ENCODE measurements at regions not wholly inside any gene's neighbourhood (a gene's known extent, or its start where the extent isn't known, plus 50 kb on each side); places are given as distances from the start of the nearest gene placed in this dataset.

DNA sequence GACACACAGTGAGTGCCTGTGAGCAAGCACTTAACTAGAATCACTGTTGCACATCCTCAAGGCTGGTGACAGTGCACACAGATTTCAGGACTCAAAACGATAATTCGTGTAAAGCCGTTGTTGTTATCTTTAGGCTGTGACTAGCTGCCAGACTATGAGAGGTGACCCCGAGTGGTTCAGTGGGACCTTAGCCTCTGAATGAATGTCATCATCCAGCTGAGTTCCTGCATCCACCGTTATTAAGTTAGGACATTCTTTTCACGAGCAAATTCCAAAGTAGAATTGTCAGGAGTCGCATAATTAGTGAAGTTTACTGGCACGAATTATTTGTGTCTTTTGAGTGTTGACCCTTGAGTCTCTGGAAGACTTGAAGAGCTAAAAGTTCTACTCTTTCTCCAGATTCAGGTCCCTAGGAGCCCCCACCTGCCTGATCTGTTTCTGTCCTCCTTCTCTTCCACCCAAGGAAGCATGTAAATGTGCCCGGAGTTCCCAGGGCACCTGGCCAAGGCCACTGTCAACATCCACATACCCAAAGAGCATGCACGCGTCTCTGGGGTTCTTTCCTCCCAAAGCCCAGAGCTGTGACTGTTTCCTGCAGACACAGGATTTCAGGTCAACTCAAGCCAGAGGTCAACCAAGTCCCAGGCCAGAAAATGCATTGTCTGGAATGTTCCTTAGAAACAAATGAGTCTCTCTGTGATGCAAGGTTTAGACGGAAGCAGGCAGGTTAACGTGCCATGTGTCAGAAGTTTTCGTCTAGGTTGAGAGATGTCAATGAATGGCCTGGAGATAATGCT is 207.2 kb downstream of the TOMM20 start:
- no TSS peak for BruUV-seq (replicated peaks)
- no peaks in the 10 kb centered on the region for H3K36me3 ChIP-seq (ENCODE audit: control insufficient read depth, insufficient read depth, low read length)
- in situ Hi-C loops (cut with HindIII; ENCODE audit: low pct_unique_long_range_greater_than_20kb, low sequenced_read_pairs), result no loop called here
- ChIA-PET CTCF (no interaction called here), POLR2A (no interaction called here)
- peaks cover 31% of the 10 kb centered on the region for H3K4me1 ChIP-seq (ENCODE audit: control insufficient read depth, insufficient read depth, low read length)
- H3K9me3 ChIP-seq (ENCODE audit: control insufficient read depth, insufficient read depth, low read depth, low read length), result peaks cover 6% of the 10 kb centered on the region; the same call in 1 of the 2 replicates
- intact Hi-C loops (cut with micrococcal nuclease; ENCODE audit: unreplicated experiment), result no loop called here
- peak overlapping the region; percentile 81 for H3K27ac ChIP-seq (ENCODE audit: low read length)
- no peak for ATAC-seq
- no peaks in the 10 kb centered on the region for H3K27me3 ChIP-seq (ENCODE audit: control insufficient read depth, insufficient read depth, low read length)
- no peak for DNase-seq (ENCODE audit: low read depth, low spot score)
- TF ChIP-seq, protein P1, sequence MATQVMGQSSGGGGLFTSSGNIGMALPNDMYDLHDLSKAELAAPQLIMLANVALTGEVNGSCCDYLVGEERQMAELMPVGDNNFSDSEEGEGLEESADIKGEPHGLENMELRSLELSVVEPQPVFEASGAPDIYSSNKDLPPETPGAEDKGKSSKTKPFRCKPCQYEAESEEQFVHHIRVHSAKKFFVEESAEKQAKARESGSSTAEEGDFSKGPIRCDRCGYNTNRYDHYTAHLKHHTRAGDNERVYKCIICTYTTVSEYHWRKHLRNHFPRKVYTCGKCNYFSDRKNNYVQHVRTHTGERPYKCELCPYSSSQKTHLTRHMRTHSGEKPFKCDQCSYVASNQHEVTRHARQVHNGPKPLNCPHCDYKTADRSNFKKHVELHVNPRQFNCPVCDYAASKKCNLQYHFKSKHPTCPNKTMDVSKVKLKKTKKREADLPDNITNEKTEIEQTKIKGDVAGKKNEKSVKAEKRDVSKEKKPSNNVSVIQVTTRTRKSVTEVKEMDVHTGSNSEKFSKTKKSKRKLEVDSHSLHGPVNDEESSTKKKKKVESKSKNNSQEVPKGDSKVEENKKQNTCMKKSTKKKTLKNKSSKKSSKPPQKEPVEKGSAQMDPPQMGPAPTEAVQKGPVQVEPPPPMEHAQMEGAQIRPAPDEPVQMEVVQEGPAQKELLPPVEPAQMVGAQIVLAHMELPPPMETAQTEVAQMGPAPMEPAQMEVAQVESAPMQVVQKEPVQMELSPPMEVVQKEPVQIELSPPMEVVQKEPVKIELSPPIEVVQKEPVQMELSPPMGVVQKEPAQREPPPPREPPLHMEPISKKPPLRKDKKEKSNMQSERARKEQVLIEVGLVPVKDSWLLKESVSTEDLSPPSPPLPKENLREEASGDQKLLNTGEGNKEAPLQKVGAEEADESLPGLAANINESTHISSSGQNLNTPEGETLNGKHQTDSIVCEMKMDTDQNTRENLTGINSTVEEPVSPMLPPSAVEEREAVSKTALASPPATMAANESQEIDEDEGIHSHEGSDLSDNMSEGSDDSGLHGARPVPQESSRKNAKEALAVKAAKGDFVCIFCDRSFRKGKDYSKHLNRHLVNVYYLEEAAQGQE (IDR thresholded peaks at IDR 0.05; ENCODE audit: insufficient read depth in 1 of 2, low read depth in 2 of 2, low read length in 1 of 2), result no peak
- TF ChIP-seq POLR2AphosphoS5 (IDR thresholded peaks at IDR 0.05; ENCODE audit: low read depth, low read length) (no peak), TCF7L2 (IDR thresholded peaks at IDR 0.05; ENCODE audit: low read depth, low read length) (no peak), SIN3A (IDR thresholded peaks at IDR 0.05; ENCODE audit: borderline replicate concordance, insufficient read depth, low read depth, low read length) (no peak)
- TF ChIP-seq, protein P2, sequence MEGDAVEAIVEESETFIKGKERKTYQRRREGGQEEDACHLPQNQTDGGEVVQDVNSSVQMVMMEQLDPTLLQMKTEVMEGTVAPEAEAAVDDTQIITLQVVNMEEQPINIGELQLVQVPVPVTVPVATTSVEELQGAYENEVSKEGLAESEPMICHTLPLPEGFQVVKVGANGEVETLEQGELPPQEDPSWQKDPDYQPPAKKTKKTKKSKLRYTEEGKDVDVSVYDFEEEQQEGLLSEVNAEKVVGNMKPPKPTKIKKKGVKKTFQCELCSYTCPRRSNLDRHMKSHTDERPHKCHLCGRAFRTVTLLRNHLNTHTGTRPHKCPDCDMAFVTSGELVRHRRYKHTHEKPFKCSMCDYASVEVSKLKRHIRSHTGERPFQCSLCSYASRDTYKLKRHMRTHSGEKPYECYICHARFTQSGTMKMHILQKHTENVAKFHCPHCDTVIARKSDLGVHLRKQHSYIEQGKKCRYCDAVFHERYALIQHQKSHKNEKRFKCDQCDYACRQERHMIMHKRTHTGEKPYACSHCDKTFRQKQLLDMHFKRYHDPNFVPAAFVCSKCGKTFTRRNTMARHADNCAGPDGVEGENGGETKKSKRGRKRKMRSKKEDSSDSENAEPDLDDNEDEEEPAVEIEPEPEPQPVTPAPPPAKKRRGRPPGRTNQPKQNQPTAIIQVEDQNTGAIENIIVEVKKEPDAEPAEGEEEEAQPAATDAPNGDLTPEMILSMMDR (IDR thresholded peaks at IDR 0.05), result no peak
- no peak overlapping the region for H3K4me3 ChIP-seq (ENCODE audit: low read depth in 2 of 2, low read length in 2 of 2)

DNA sequence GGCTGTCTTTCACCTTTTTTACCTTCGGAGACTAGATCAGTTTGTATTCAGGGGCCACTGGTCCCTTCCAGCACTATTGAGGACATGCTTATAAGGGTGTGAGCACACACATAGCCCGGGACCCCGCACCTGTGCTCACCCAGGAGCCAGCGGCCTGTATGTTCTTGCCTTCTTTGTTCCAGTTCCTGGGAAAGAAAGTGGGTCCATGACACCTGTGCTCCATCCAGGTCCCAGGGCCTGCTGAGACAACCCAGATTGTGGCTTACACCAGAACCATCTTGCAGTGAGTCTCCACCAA is 207.8 kb downstream of the TOMM20 start:
- no TSS peak for BruUV-seq (replicated peaks)
- peaks cover 6% of the 10 kb centered on the region; the same call in 1 of the 2 replicates for H3K9me3 ChIP-seq (ENCODE audit: control insufficient read depth, insufficient read depth, low read depth, low read length)
- intact Hi-C loops (cut with micrococcal nuclease; ENCODE audit: unreplicated experiment) (no loop called here), in situ Hi-C loops (cut with HindIII; ENCODE audit: low pct_unique_long_range_greater_than_20kb, low sequenced_read_pairs) (no loop called here)
- H3K27me3 ChIP-seq (ENCODE audit: control insufficient read depth, insufficient read depth, low read length), result no peaks in the 10 kb centered on the region
- no peak for DNase-seq (ENCODE audit: low read depth, low spot score)
- H3K27ac ChIP-seq (ENCODE audit: low read length), result peak overlapping the region; percentile 81
- TF ChIP-seq, protein P2 (IDR thresholded peaks at IDR 0.05), result no peak
- TF ChIP-seq, protein P1 (IDR thresholded peaks at IDR 0.05; ENCODE audit: insufficient read depth in 1 of 2, low read depth in 2 of 2, low read length in 1 of 2), result no peak
- TF ChIP-seq POLR2AphosphoS5 (IDR thresholded peaks at IDR 0.05; ENCODE audit: low read depth, low read length) (no peak), SIN3A (IDR thresholded peaks at IDR 0.05; ENCODE audit: borderline replicate concordance, insufficient read depth, low read depth, low read length) (no peak), TCF7L2 (IDR thresholded peaks at IDR 0.05; ENCODE audit: low read depth, low read length) (no peak)
- H3K4me1 ChIP-seq (ENCODE audit: control insufficient read depth, insufficient read depth, low read length), result peaks cover 31% of the 10 kb centered on the region
- ChIA-PET CTCF (no interaction called here), POLR2A (interaction anchor here (0.5 kb wide), 1 partner anchor 335 kb away, joined by 9 read pairs; no protein-coding TSS in a partner anchor)
- no peaks in the 10 kb centered on the region for H3K36me3 ChIP-seq (ENCODE audit: control insufficient read depth, insufficient read depth, low read length)
- no peak for ATAC-seq
- H3K4me3 ChIP-seq (ENCODE audit: low read depth in 2 of 2, low read length in 2 of 2), result no peak overlapping the region

Data from Panc1 (cell line).